ENCODE measurements at regions not wholly inside any gene's neighbourhood (a gene's known extent, or its start where the extent isn't known, plus 50 kb on each side); places are given as distances from the start of the nearest gene placed in this dataset.

- DNase-seq (ENCODE audit: low spot score): peak; percentile 55
These were observed 182.3 kb downstream of the RDH14 start for GRCh38 chr2:18378020-18378653.

- no peak for DNase-seq (ENCODE audit: low spot score)
These were observed 183.5 kb downstream of the RDH14 start for GRCh38 chr2:18376936-18377335.

GRCh38 chr2:18373664-18374063, 186.8 kb downstream of the RDH14 start:
- DNase-seq (ENCODE audit: low spot score): no peak

- DNase-seq (ENCODE audit: low spot score): no peak
These were observed 187.4 kb downstream of the RDH14 start for GRCh38 chr2:18373081-18373480.

GRCh38 chr2:18372641-18373040, 187.8 kb downstream of the RDH14 start:
- no peak for DNase-seq (ENCODE audit: low spot score)

GRCh38 chr2:18369760-18370159, 190.7 kb downstream of the RDH14 start:
- no peak for DNase-seq (ENCODE audit: low spot score)

- DNase-seq (ENCODE audit: low spot score): no peak
These were observed 192.4 kb downstream of the RDH14 start for GRCh38 chr2:18368008-18368407.

GRCh38 chr2:18365342-18365741, 195.1 kb downstream of the RDH14 start:
- no peak for DNase-seq (ENCODE audit: low spot score)

- DNase-seq (ENCODE audit: low spot score): no peak
These were observed 197.1 kb downstream of the RDH14 start for GRCh38 chr2:18363348-18363747.

GRCh38 chr2:18362696-18363095, 197.8 kb downstream of the RDH14 start:
- DNase-seq (ENCODE audit: low spot score): peak; percentile 6

GRCh38 chr2:18357537-18357936, 202.9 kb downstream of the RDH14 start:
- no peak for DNase-seq (ENCODE audit: low spot score)

- DNase-seq (ENCODE audit: low spot score): peak; percentile 57
These were observed 203.8 kb downstream of the RDH14 start for GRCh38 chr2:18356676-18357075.

GRCh38 chr2:18349421-18349820, 211.0 kb downstream of the RDH14 start:
- DNase-seq (ENCODE audit: low spot score): no peak

- DNase-seq (ENCODE audit: low spot score): no peak
These were observed 213.6 kb downstream of the RDH14 start for GRCh38 chr2:18346874-18347273.

GRCh38 chr2:18346344-18346743, 214.1 kb downstream of the RDH14 start:
- DNase-seq (ENCODE audit: low spot score): peak; percentile 45

GRCh38 chr2:18345848-18346247, 214.6 kb downstream of the RDH14 start:
- DNase-seq (ENCODE audit: low spot score): peak; percentile 90

- no peak for DNase-seq (ENCODE audit: low spot score)
These were observed 217.6 kb downstream of the RDH14 start for GRCh38 chr2:18342901-18343300.

- no peak for DNase-seq (ENCODE audit: low spot score)
These were observed 221.1 kb downstream of the RDH14 start for GRCh38 chr2:18339326-18339725.

- no peak for DNase-seq (ENCODE audit: low spot score)
These were observed 223.5 kb downstream of the RDH14 start for GRCh38 chr2:18336975-18337374.

GRCh38 chr2:18332477-18332876, 228.0 kb downstream of the RDH14 start:
- no peak for DNase-seq (ENCODE audit: low spot score)

- no peak for DNase-seq (ENCODE audit: low spot score)
These were observed 235.3 kb downstream of the RDH14 start for GRCh38 chr2:18325118-18325517.

- no peak for DNase-seq (ENCODE audit: low spot score)
These were observed 240.5 kb downstream of the RDH14 start for GRCh38 chr2:18319987-18320386.

GRCh38 chr2:18317017-18317416, 243.4 kb downstream of the RDH14 start:
- DNase-seq (ENCODE audit: low spot score): no peak

GRCh38 chr2:18312818-18313217, 247.6 kb downstream of the RDH14 start:
- no peak for DNase-seq (ENCODE audit: low spot score)
